NT2/D1 (cell line): ENCODE measurements at regions not wholly inside any gene's neighbourhood (a gene's known extent, or its start where the extent isn't known, plus 50 kb on each side); places are given as distances from the start of the nearest gene placed in this dataset.

Source experiments
- DNase-seq: peaks from one replicate; pipeline ENCODE4 v3.0.0-alpha.2; 2011; ENCODE audit warnings: low read depth, low spot score
- H3K27me3 ChIP-seq: 2 replicates; pipeline ENCODE4 v1.6.0; 2011; ENCODE audit warnings: mild to moderate bottlenecking; ENCODE audit not compliant: insufficient read length, insufficient read depth
- H3K36me3 ChIP-seq: 2 replicates; pipeline ENCODE4 v1.6.1; 2011; ENCODE audit warnings: mild to moderate bottlenecking, low read length, mixed read lengths; ENCODE audit not compliant: insufficient read depth, insufficient read length
- H3K4me1 ChIP-seq: 2 replicates; pipeline ENCODE4 v1.5.1; 2011; ENCODE audit not compliant: insufficient read depth, insufficient read length
- H3K4me3 ChIP-seq: 2 replicates; pipeline ENCODE4 v1.5.1; 2011; ENCODE audit warnings: low read depth; ENCODE audit not compliant: insufficient read length
- H3K9ac ChIP-seq: 2 replicates; pipeline ENCODE4 v1.6.0; 2011; ENCODE audit warnings: low read depth; ENCODE audit not compliant: insufficient read length
- H3K9me3 ChIP-seq: 2 replicates; pipeline ENCODE4 v1.5.1; 2011; ENCODE audit warnings: mild to moderate bottlenecking, low read length; ENCODE audit not compliant: insufficient read depth
- SUZ12 ChIP-seq: IDR thresholded peaks from 2 replicates; pipeline ENCODE4 v1.6.1; 2011; ENCODE audit not compliant: insufficient read length, insufficient read depth; ENCODE audit errors: extremely low read depth
- YY1 ChIP-seq: IDR thresholded peaks from 2 replicates; pipeline ENCODE4 v1.6.1; 2011; ENCODE audit not compliant: insufficient read length, insufficient read depth
- ZNF274 ChIP-seq: IDR thresholded peaks from 2 replicates; pipeline ENCODE4 v1.6.1; 2011; ENCODE audit warnings: mild to moderate bottlenecking, low read depth, low read length

DNA sequence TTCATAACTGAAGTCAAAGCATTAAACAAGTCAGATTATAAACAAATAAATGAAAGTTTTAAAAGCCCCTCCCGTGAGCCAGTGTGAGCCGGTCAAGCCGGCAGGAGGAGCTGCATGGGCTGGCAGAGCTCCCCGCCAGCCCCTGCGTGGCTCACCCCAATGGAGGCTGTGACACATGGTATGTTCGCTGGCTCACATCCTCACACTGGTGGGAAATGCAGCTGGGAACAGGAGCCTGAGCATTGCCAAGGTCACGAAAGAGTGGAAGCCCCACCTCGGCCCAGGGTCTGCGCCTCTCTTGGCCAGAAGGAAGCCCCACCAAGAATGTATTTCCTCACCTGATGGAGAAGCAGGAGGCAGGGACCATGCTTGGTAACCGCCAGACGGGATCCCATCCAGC, 261.7 kb upstream of the TCERG1L start:
- Histone ChIP-seq H3K9me3 (no peaks in the 10 kb centered on the region), H3K36me3 (no peaks in the 10 kb centered on the region), H3K9ac (no peak overlapping the region), H3K27me3 (no peaks in the 10 kb centered on the region), H3K4me1 (peaks cover 8% of the 10 kb centered on the region), H3K4me3 (no peak overlapping the region)
- DNase-seq = no peak
- no peak for TF ChIP-seq ZNF274
- TF ChIP-seq YY1 = no peak

DNA sequence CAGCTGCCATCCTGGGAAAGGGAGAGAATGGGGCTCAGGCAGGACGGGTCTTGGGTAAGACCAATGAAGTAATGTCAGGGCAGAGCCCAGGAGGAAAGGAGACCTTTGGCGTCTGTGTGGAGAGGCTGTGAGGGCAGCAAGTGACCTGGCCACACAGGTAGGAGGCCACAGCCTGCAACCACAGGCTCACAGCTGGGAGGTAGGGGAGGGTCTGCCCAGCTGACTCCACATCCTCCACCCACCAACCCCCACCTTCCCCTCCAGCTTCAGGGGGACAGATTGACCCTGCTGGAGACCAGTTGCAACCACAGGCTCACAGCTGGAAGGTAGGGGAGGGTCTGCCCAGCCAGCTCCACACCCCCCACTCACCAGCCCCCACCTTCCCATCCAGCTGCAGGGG, 262.2 kb upstream of the TCERG1L start:
- no peak for TF ChIP-seq ZNF274
- TF ChIP-seq SUZ12 = no peak
- no peak for TF ChIP-seq YY1
- no peaks in the 10 kb centered on the region for H3K27me3 ChIP-seq
- no peaks in the 10 kb centered on the region for H3K36me3 ChIP-seq
- H3K4me1 ChIP-seq = peaks cover 8% of the 10 kb centered on the region
- DNase-seq = no peak
- no peak overlapping the region for H3K4me3 ChIP-seq
- H3K9me3 ChIP-seq = no peaks in the 10 kb centered on the region
- H3K9ac ChIP-seq = no peak overlapping the region

DNA sequence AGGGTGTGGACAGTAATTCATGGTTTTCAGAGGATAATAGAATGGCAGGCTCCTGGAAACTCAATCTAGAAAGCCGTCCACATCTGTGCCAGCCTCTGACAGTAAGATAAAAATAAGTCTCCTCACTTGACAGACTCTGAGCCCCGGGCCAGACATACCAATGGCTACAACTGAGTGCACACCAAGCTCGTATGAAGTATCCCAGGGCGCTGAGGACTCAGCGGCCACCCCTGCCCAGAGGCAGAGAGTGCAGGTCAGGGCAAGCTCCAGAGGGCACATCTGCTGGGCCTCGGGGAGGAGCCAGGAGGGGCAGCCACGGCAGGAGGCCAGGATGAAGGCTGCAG, 262.8 kb upstream of the TCERG1L start:
- Histone ChIP-seq H3K9ac (no peak overlapping the region), H3K9me3 (no peaks in the 10 kb centered on the region), H3K4me3 (no peak overlapping the region), H3K36me3 (no peaks in the 10 kb centered on the region), H3K4me1 (peaks cover 8% of the 10 kb centered on the region), H3K27me3 (no peaks in the 10 kb centered on the region)
- TF ChIP-seq ZNF274 = no peak
- TF ChIP-seq YY1 = no peak
- TF ChIP-seq SUZ12 = no peak
- no peak for DNase-seq

DNA sequence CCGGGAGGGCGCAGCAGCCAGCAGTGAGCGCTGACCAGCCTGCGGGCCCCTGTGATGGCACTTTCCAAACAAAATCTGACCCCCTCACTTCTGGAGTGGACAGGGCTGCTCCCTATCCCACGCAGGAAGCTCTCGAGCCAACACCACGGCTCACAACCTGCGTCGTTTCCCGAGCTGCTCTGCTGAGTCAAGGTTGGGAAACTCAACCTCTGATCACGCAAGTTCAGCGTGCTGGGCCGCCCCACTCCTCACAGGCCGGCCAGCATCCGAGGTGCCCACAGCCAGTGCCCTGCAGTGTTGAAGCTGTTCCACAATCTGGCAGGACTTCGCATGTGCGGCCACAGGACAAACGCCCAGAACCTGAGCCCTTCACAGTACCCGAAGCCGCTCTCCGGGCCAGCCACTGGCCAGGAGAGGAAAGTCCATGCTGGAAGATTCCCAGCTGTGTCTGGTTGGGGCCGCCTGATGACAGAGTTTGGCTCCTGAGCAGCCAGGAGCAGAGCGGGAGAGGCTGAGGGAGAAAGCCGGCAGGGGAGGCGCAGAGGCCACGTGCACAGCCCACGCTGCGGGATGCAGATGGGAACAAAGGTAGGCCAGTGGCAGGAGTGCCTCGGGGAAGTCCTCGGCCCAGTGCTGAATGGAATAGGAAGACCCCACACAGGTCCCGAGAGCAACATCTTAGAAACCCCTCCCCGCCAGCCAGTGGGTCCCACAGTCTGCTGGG, 263.3 kb upstream of the TCERG1L start:
- no peak for DNase-seq
- Histone ChIP-seq H3K4me3 (no peak overlapping the region), H3K27me3 (no peaks in the 10 kb centered on the region), H3K4me1 (peaks cover 8% of the 10 kb centered on the region), H3K9me3 (no peaks in the 10 kb centered on the region), H3K36me3 (no peaks in the 10 kb centered on the region), H3K9ac (no peak overlapping the region)
- TF ChIP-seq YY1 (no peak), ZNF274 (no peak), SUZ12 (no peak)

DNA sequence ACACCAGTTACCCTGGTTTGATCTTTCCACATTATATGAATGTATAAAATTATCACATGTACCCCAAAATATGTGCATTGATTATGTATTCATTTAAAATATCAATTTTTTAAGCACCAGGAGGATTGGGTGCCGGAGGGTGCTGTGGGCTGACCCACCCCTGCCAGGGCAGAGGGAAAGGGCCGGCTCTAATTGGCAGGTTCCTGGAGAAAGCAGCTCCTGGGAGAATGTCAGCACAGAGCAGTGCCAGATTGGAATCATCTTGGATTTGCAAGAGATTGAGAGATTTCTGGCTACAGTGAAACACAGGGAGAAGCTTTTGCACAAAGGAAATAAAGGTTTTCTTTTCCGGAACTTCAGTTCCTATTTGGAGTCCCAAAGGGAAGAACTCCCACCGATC, 264.4 kb upstream of the TCERG1L start:
- H3K4me3 ChIP-seq = no peak overlapping the region
- H3K9me3 ChIP-seq = no peaks in the 10 kb centered on the region
- peaks cover 9% of the 10 kb centered on the region for H3K4me1 ChIP-seq
- TF ChIP-seq SUZ12 = no peak
- TF ChIP-seq ZNF274 = no peak
- TF ChIP-seq YY1 = no peak
- no peak for DNase-seq
- no peaks in the 10 kb centered on the region for H3K27me3 ChIP-seq
- no peak overlapping the region for H3K9ac ChIP-seq
- H3K36me3 ChIP-seq = no peaks in the 10 kb centered on the region

DNA sequence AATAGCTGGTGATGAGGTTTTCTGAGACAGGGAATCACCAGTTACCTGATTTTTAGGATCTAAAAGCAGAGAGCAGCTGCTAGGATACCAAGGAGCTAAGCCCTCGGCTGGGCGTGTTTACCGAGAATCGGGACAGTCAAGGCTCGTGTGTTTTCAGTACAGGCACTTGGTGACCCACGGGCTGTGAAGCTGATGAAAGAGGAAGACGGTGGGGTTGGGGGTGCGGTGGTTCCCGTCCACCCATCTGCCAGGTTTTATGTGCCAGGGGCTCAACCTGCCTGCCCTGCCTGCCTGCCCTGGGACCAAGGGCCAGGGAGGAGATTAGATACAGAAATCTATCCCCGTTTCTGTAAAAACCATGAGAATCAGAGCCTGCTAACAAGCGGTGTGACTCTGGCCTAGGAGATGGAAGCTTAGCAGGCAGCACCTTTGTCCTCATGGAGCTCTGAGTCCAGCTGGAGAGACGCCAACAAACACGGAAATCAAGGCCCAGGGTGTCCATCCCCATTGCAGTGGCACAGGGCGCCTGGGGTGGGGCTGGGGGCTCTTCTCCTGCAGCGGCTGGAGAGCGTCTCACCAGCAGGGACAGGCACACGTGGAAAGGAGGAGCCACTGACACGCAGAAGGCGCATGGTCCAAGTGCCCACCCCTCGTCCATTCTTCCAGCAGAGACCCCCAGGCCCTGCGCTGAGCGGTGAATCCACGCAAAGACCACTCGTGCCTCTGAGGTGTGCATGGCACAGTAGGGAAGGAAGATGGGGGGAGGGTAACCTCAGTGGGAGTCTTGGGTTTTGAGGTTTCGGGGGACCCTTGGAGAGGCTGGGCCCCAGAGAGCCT, 265.0 kb upstream of the TCERG1L start:
- Histone ChIP-seq H3K9me3 (no peaks in the 10 kb centered on the region), H3K4me1 (peaks cover 9% of the 10 kb centered on the region), H3K4me3 (no peak overlapping the region), H3K27me3 (no peaks in the 10 kb centered on the region), H3K36me3 (no peaks in the 10 kb centered on the region), H3K9ac (no peak overlapping the region)
- no peak for TF ChIP-seq ZNF274
- TF ChIP-seq SUZ12 = no peak
- TF ChIP-seq YY1 = no peak
- DNase-seq = no peak

DNA sequence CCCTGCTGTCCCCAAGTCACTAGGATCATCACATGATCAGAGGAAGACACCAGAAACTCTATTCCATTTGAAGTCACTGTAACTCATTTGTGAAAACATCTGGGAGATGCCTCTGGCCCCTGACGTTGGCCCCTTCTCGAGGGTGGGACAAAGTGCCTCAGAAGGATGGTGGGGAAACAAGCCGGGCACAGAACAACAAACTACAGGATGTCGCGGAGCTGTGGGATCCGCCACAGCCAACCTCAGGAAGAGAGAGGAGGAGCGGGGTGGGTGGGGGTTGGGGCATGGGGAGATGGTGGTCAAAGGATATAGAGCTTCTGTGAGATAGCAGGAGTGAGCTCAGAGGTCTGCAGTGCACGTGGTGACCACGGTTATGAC, 265.6 kb upstream of the TCERG1L start:
- no peak for DNase-seq
- H3K36me3 ChIP-seq = no peaks in the 10 kb centered on the region
- no peaks in the 10 kb centered on the region for H3K9me3 ChIP-seq
- H3K9ac ChIP-seq = no peak overlapping the region
- TF ChIP-seq YY1 = no peak
- no peak for TF ChIP-seq ZNF274
- no peak for TF ChIP-seq SUZ12
- H3K27me3 ChIP-seq = no peaks in the 10 kb centered on the region
- H3K4me3 ChIP-seq = no peak overlapping the region
- H3K4me1 ChIP-seq = peaks cover 9% of the 10 kb centered on the region
